OCI-LY7 (cell line): ENCODE measurements at regions not wholly inside any gene's neighbourhood (a gene's known extent, or its start where the extent isn't known, plus 50 kb on each side); places are given as distances from the start of the nearest gene placed in this dataset.

ENCODE experiments used
- BruUV-seq: library from RNA; stranded (reverse); fragments of 400-500 nt; replicated peaks from 2 replicates; lab custom pipeline; 2021; lab: Mats Ljungman, UMichigan
- CTCF ChIA-PET: fragments of 300-600 bp; sonication (Branson Sonifier 250); formaldehyde crosslinking; loops from one replicate; lab custom pipeline; 2022; ENCODE audit warnings: antibody characterized with exemption; ENCODE audit not compliant: unreplicated experiment; lab: Charles Lee
- POLR2A ChIA-PET: fragments of 300-600 bp; sonication (Branson Sonifier 250); formaldehyde crosslinking; loops from one replicate; lab custom pipeline; 2022; ENCODE audit warnings: antibody characterized with exemption; lab: Charles Lee
- DNase-seq: peaks from one replicate; pipeline ENCODE4 v3.0.0-alpha.2; 2015; ENCODE audit warnings: low spot score
- H2AFZ ChIP-seq: fragments of 200-600 bp; sonication (generic), shearing (Covaris generic); 2 replicates; pipeline ENCODE4 v1.6.1; 2014; ENCODE audit warnings: mild to moderate bottlenecking, antibody characterized with exemption, low read length, moderate library complexity
- H3K27ac ChIP-seq: fragments of 200-600 bp; sonication (generic); 2 replicates; pipeline ENCODE4 v1.5.1; 2014; ENCODE audit warnings: mixed run types, low read depth, mild to moderate bottlenecking, moderate library complexity, low read length, inconsistent platforms; ENCODE audit not compliant: poor library complexity, severe bottlenecking
- H3K36me3 ChIP-seq: fragments of 200-600 bp; sonication (generic); 2 replicates; pipeline ENCODE4 v1.6.1; 2014; ENCODE audit warnings: mild to moderate bottlenecking, antibody characterized with exemption, low read length, moderate library complexity, mixed read lengths; ENCODE audit not compliant: insufficient read depth
- H3K4me1 ChIP-seq: fragments of 200-600 bp; sonication (generic); 2 replicates; pipeline ENCODE4 v1.5.1; 2014; ENCODE audit warnings: mild to moderate bottlenecking, low read length; ENCODE audit not compliant: insufficient read depth, poor library complexity, severe bottlenecking
- H3K4me2 ChIP-seq: fragments of 200-600 bp; sonication (generic); 2 replicates; pipeline ENCODE4 v1.6.1; 2014; ENCODE audit warnings: mild to moderate bottlenecking, low read length
- H3K4me3 ChIP-seq: fragments of 200-600 bp; sonication (generic); 2 replicates; pipeline ENCODE4 v1.5.1; 2014; ENCODE audit warnings: mild to moderate bottlenecking, low read depth, low read length; ENCODE audit not compliant: poor library complexity, severe bottlenecking
- H3K79me2 ChIP-seq: fragments of 200-600 bp; sonication (generic); 2 replicates; pipeline ENCODE4 v1.6.1; 2016; ENCODE audit warnings: low read depth, mild to moderate bottlenecking, low read length, moderate library complexity, mixed read lengths; ENCODE audit not compliant: insufficient read depth
- H3K9me2 ChIP-seq: fragments of 200-600 bp; sonication (generic); 2 replicates; pipeline ENCODE4 v1.6.1; 2016; ENCODE audit warnings: mild to moderate bottlenecking, low read length, mixed read lengths; ENCODE audit not compliant: insufficient read depth
- H3K9me3 ChIP-seq: fragments of 200-600 bp; sonication (generic); 2 replicates; pipeline ENCODE4 v1.6.1; 2014; ENCODE audit warnings: mild to moderate bottlenecking, mixed run types, low read length, mixed read lengths
- H4K20me1 ChIP-seq: fragments of 200-600 bp; sonication (generic); 2 replicates; pipeline ENCODE4 v1.6.1; 2014; ENCODE audit warnings: mild to moderate bottlenecking, antibody characterized with exemption, low read length, moderate library complexity, mixed read lengths; ENCODE audit not compliant: insufficient read depth
- CTCF ChIP-seq: fragments of 200-600 bp; sonication (generic); conservative IDR thresholded peaks from 2 replicates; pipeline ENCODE4 v1.5.1; 2014; ENCODE audit warnings: mild to moderate bottlenecking, antibody characterized with exemption, low read length, moderate library complexity, mixed read lengths
- EZH2phosphoT487 ChIP-seq: fragments of 200-600 bp; sonication (generic); IDR thresholded peaks from 2 replicates; pipeline ENCODE4 v1.6.1; 2018; ENCODE audit warnings: low read depth, borderline replicate concordance, mild to moderate bottlenecking, mixed run types, antibody characterized with exemption, low read length, moderate library complexity, mixed read lengths
- intact Hi-C: fragments of 100-400 bp; cut with micrococcal nuclease; formaldehyde crosslinking; loops from one replicate; pipeline ENCODE4 v1.10.0; 2022; ENCODE audit not compliant: unreplicated experiment

GRCh38 chr10:44006771-44007170, 358.1 kb upstream of the ZNF32 start:
- H3K9me2 ChIP-seq, result no peaks in the 10 kb centered on the region
- BruUV-seq, result no TSS peak
- no peaks in the 10 kb centered on the region for H3K9me3 ChIP-seq
- H4K20me1 ChIP-seq, result no peaks in the 10 kb centered on the region
- no peak overlapping the region for H3K4me2 ChIP-seq
- no peak overlapping the region for H2AFZ ChIP-seq
- H3K79me2 ChIP-seq, result no peaks in the 10 kb centered on the region
- intact Hi-C loops, result no loop called here
- peaks cover 37% of the 10 kb centered on the region for H3K4me1 ChIP-seq
- H3K36me3 ChIP-seq, result no peaks in the 10 kb centered on the region
- H3K27ac ChIP-seq, result no peak overlapping the region
- TF ChIP-seq EZH2phosphoT487, result no peak
- TF ChIP-seq CTCF, result no peak
- no peak for DNase-seq
- ChIA-PET POLR2A (no interaction called here), CTCF (no interaction called here)
- H3K4me3 ChIP-seq, result no peak overlapping the region

- intact Hi-C loops, result no loop called here
- no TSS peak for BruUV-seq
- no peak overlapping the region for H2AFZ ChIP-seq
- no peaks in the 10 kb centered on the region for H4K20me1 ChIP-seq
- no peaks in the 10 kb centered on the region for H3K9me2 ChIP-seq
- ChIA-PET POLR2A (no interaction called here), CTCF (no interaction called here)
- no peak for DNase-seq
- H3K4me1 ChIP-seq, result peaks cover 27% of the 10 kb centered on the region
- H3K4me3 ChIP-seq, result no peak overlapping the region
- H3K36me3 ChIP-seq, result no peaks in the 10 kb centered on the region
- no peak overlapping the region for H3K27ac ChIP-seq
- TF ChIP-seq CTCF (no peak), EZH2phosphoT487 (no peak)
- no peaks in the 10 kb centered on the region for H3K9me3 ChIP-seq
- no peak overlapping the region for H3K4me2 ChIP-seq
- H3K79me2 ChIP-seq, result no peaks in the 10 kb centered on the region
These were observed 357.1 kb upstream of the ZNF32 start for GRCh38 chr10:44005788-44006099.

- H2AFZ ChIP-seq, result no peak overlapping the region
- intact Hi-C loops, result no loop called here
- ChIA-PET CTCF (no interaction called here), POLR2A (no interaction called here)
- H3K79me2 ChIP-seq, result no peaks in the 10 kb centered on the region
- no TSS peak for BruUV-seq
- H3K9me2 ChIP-seq, result no peaks in the 10 kb centered on the region
- no peaks in the 10 kb centered on the region for H3K36me3 ChIP-seq
- H3K4me2 ChIP-seq, result no peak overlapping the region
- H3K9me3 ChIP-seq, result no peaks in the 10 kb centered on the region
- peaks cover 21% of the 10 kb centered on the region for H3K4me1 ChIP-seq
- TF ChIP-seq CTCF (no peak), EZH2phosphoT487 (no peak)
- no peaks in the 10 kb centered on the region for H4K20me1 ChIP-seq
- H3K4me3 ChIP-seq, result no peak overlapping the region
- H3K27ac ChIP-seq, result no peak overlapping the region
- no peak for DNase-seq
These were observed 356.5 kb upstream of the ZNF32 start for GRCh38 chr10:44004913-44005787.
